GM12878 (cell line): ENCODE measurements at regions not wholly inside any gene's neighbourhood (a gene's known extent, or its start where the extent isn't known, plus 50 kb on each side); places are given as distances from the start of the nearest gene placed in this dataset.

Source experiments
- ATAC-seq: fragments of 200-7000 bp; cut with Tn5 transposase; 3 replicates; pipeline ENCODE4 v1.9.1; 2020; ENCODE audit warnings: mild to moderate bottlenecking, moderate library complexity
- BruUV-seq: library from RNA; stranded (reverse); fragments of 400-500 nt; replicated peaks from 2 replicates; lab custom pipeline; 2021; lab: Mats Ljungman, UMichigan
- CTCF ChIA-PET: fragments of 300-600 bp; sonication (Branson Sonifier 250); formaldehyde crosslinking; extraction: SDS; loops from one replicate; lab custom pipeline; 2021; ENCODE audit warnings: inconsistent platforms; lab: Yijun Ruan, JAX
- POLR2A ChIA-PET: fragments of 350-600 bp; formaldehyde crosslinking; extraction: SDS; loops from one replicate; lab custom pipeline; 2021; ENCODE audit warnings: inconsistent platforms; lab: Charles Lee
- RAD21 ChIA-PET: fragments of 300-600 bp; sonication (Branson Sonifier 250); formaldehyde crosslinking; loops from one replicate; lab custom pipeline; 2023; ENCODE audit warnings: antibody characterized with exemption; ENCODE audit not compliant: unreplicated experiment; lab: Charles Lee
- SMC1A ChIA-PET: fragments of 300-600 bp; sonication (Branson Sonifier 250); formaldehyde crosslinking; loops from one replicate; lab custom pipeline; 2023; ENCODE audit not compliant: unreplicated experiment, uncharacterized antibody; lab: Charles Lee
- DNase-seq: peaks from one replicate; pipeline ENCODE4 v3.0.0-alpha.2; 2011; ENCODE audit warnings: low read depth, low spot score
- FAIRE-seq: peaks from 3 replicates; lab custom pipeline; 2011; peaks lifted over from hg19 to GRCh38; lab: Jason Lieb, UNC
- H2AFZ ChIP-seq: 2 replicates; pipeline ENCODE4 v1.6.0; 2011; ENCODE audit warnings: low read depth, low read length, control low read depth; ENCODE audit not compliant: control insufficient read depth
- H3K27ac ChIP-seq: 2 replicates; pipeline ENCODE4 v1.5.1; 2011; ENCODE audit warnings: control low read depth; ENCODE audit not compliant: control insufficient read depth, insufficient read depth
- H3K27me3 ChIP-seq, 2 experiments: replicated peaks in 1 of 2; 2 replicates each; pipeline versions ENCODE4 v1.6.0 to v1.6.1; 2011; ENCODE audit warnings: low read length in 1 of 2; ENCODE audit not compliant: control insufficient read depth in 2 of 2, insufficient read depth in 2 of 2
- H3K36me3 ChIP-seq, 2 experiments: 2 replicates each; pipeline ENCODE4 v1.5.1; 2011; ENCODE audit warnings: low read length in 1 of 2; ENCODE audit not compliant: control insufficient read depth in 2 of 2, insufficient read depth in 2 of 2
- H3K4me1 ChIP-seq: 2 replicates; pipeline ENCODE4 v1.6.1; 2011; ENCODE audit warnings: mild to moderate bottlenecking, low read length, moderate library complexity, mixed read lengths; ENCODE audit not compliant: control insufficient read depth, insufficient read depth
- H3K4me2 ChIP-seq: 2 replicates; pipeline ENCODE4 v1.6.0; 2011; ENCODE audit warnings: control low read depth; ENCODE audit not compliant: control insufficient read depth, insufficient read depth
- H3K4me3 ChIP-seq: fragments of 200-600 bp; sonication (generic); 2 replicates; pipeline ENCODE4 v1.5.1; 2016
- H3K79me2 ChIP-seq: 2 replicates; pipeline ENCODE4 v1.6.0; 2011; ENCODE audit warnings: low read length; ENCODE audit not compliant: control insufficient read depth, insufficient read depth
- H3K9ac ChIP-seq: 2 replicates; pipeline ENCODE4 v1.8.0; 2011; ENCODE audit warnings: low read length, control low read depth, mixed read lengths; ENCODE audit not compliant: control insufficient read depth, insufficient read depth
- H3K9me3 ChIP-seq: replicated peaks from 3 replicates; pipeline ENCODE4 v1.5.1; 2011; ENCODE audit warnings: mild to moderate bottlenecking, low read length; ENCODE audit not compliant: control insufficient read depth, insufficient read depth
- H4K20me1 ChIP-seq: 2 replicates; pipeline ENCODE4 v1.6.0; 2011; ENCODE audit not compliant: control insufficient read depth, insufficient read depth
- ATF2 ChIP-seq: IDR thresholded peaks from 2 replicates; pipeline ENCODE4 v1.6.1; 2012; ENCODE audit warnings: low read length, inconsistent platforms
- CEBPB ChIP-seq, 2 experiments: fragments of 150-350 bp in 1 of 2; IDR thresholded peaks; 2 replicates each; pipeline ENCODE4 v1.6.1; 2012 to 2014; ENCODE audit warnings: low read depth in 2 of 2, low read length in 2 of 2, borderline replicate concordance in 1 of 2, inconsistent platforms in 1 of 2
- CREB1 ChIP-seq: IDR thresholded peaks from 2 replicates; pipeline ENCODE4 v1.6.1; 2012; ENCODE audit warnings: low read depth, mild to moderate bottlenecking, inconsistent platforms
- JUNB ChIP-seq: IDR thresholded peaks from 2 replicates; pipeline ENCODE4 v1.6.1; 2016; ENCODE audit warnings: antibody characterized with exemption, mild to moderate bottlenecking
- MEF2A ChIP-seq: IDR thresholded peaks from 2 replicates; pipeline ENCODE4 v1.6.1; 2011; ENCODE audit warnings: low read depth, mild to moderate bottlenecking, low read length, moderate library complexity; ENCODE audit not compliant: insufficient read depth
- MLLT1 ChIP-seq: fragments of 450-650 bp; IDR thresholded peaks from 2 replicates; pipeline ENCODE4 v1.6.1; 2016; ENCODE audit warnings: mild to moderate bottlenecking
- NR2C1 ChIP-seq: fragments of 450-650 bp; IDR thresholded peaks from 2 replicates; pipeline ENCODE4 v1.6.1; 2017; ENCODE audit warnings: antibody characterized with exemption, mild to moderate bottlenecking, moderate library complexity
- RAD21 ChIP-seq: IDR thresholded peaks from 2 replicates; pipeline ENCODE4 v1.6.1; 2011; ENCODE audit warnings: mild to moderate bottlenecking, low read depth, low read length, moderate library complexity; ENCODE audit not compliant: insufficient read depth
- TCF7 ChIP-seq: IDR thresholded peaks from 2 replicates; pipeline ENCODE4 v1.6.1; 2014; ENCODE audit warnings: antibody characterized with exemption, borderline replicate concordance
- WGBS: methylation state at CpG from one replicate; pipeline ENCODE4 v1.1.6; 2016; ENCODE audit warnings: low lambda C conversion rate; ENCODE audit not compliant: insufficient replicate concordance, insufficient coverage; ENCODE audit errors: missing lambda C conversion rate; 5-methylcytosine and 5-hydroxymethylcytosine counted together
- in situ Hi-C: fragments of 300-500 bp; cut with MboI; formaldehyde crosslinking; loops from 9 replicates; pipeline ENCODE4 v1.14.3; 2018; ENCODE audit warnings: mixed read lengths
- intact Hi-C: fragments of 100-400 bp; cut with micrococcal nuclease; formaldehyde crosslinking; loops from one replicate; pipeline ENCODE4 v1.14.2; 2022; ENCODE audit not compliant: unreplicated experiment

- Histone ChIP-seq H2AFZ (no peak overlapping the region), H4K20me1 (no peaks in the 10 kb centered on the region), H3K9ac (no peak overlapping the region), H3K4me2 (no peak overlapping the region), H3K4me1 (no peaks in the 10 kb centered on the region), H3K79me2 (no peaks in the 10 kb centered on the region), H3K27me3 (no peaks in the 10 kb centered on the region), H3K9me3 (no peaks in the 10 kb centered on the region; the same call in 2 of the 3 replicates), H3K4me3 (no peak overlapping the region), H3K36me3 (no peaks in the 10 kb centered on the region), H3K27ac (no peak overlapping the region)
- BruUV-seq: no TSS peak
- no peak for DNase-seq
- ChIA-PET SMC1A (interaction anchor here (0.5 kb wide), 1 partner anchor 1050 kb away, joined by 3 read pairs; no protein-coding TSS in a partner anchor), POLR2A (no interaction called here), CTCF (interaction anchor here (0.6 kb wide), 1 partner anchor 129 kb away, joined by 3 read pairs; no protein-coding TSS in a partner anchor), RAD21 (no interaction called here)
- 31% methylated on average over 3 of the region's 3 CpGs for WGBS
- no peak for FAIRE-seq
- no peak for ATAC-seq
- TF ChIP-seq JUNB: no peak
- TF ChIP-seq CEBPB (IDR thresholded peaks at IDR 0.05; ENCODE audit: borderline replicate concordance in 1 of 2, low read depth in 2 of 2, low read length in 2 of 2): no peak
- TF ChIP-seq NR2C1: no peak
- TF ChIP-seq MEF2A: no peak
- TF ChIP-seq MLLT1: no peak
- TF ChIP-seq ATF2: no peak
- no peak for TF ChIP-seq CREB1
- no peak for TF ChIP-seq RAD21
- no peak for TF ChIP-seq TCF7
- in situ Hi-C loops (no loop called here), intact Hi-C loops (no loop called here)
Observed at GRCh38 chrX:38746102-38746501, 55.2 kb upstream of the MID1IP1 start.
